T-cell (primary cell): ENCODE measurements at regions not wholly inside any gene's neighbourhood (a gene's known extent, or its start where the extent isn't known, plus 50 kb on each side); places are given as distances from the start of the nearest gene placed in this dataset.
"Not testable (repeated sequence)": the region's sequence is repeated elsewhere in the genome, so short reads cannot be mapped to it uniquely, and the experiment has no call there.

Experiments used
- ATAC-seq, 4 experiments: fragments of 200-7000 bp in 3 of 4; fragments of 150-1000 bp in 1 of 4; cut with Tn5 transposase; replicated peaks in 1 of 4; 1 replicate in 3 of 4; 2 replicates in 1 of 4; pipeline ENCODE4 v1.10.0; 2021; ENCODE audit warnings: moderate library complexity in 3 of 4, mild to moderate bottlenecking in 2 of 4, moderate number of reproducible peaks in 1 of 4
- CTCF ChIA-PET, 2 donors: fragments of 300-600 bp; sonication (Branson Sonifier 250); formaldehyde crosslinking; loops; one replicate each; lab custom pipeline; 2022; ENCODE audit warnings: antibody characterized with exemption in 2 of 2; lab: Charles Lee
- POLR2A ChIA-PET, 2 donors: fragments of 300-600 bp; sonication (Branson Sonifier 250); formaldehyde crosslinking; loops; one replicate each; lab custom pipeline; 2022; ENCODE audit warnings: antibody characterized with exemption in 2 of 2; lab: Charles Lee
- DNase-seq, 35 experiments: peaks; one replicate each; pipeline versions ENCODE4 v3.0.0 to v3.0.0-alpha.2; 2013 to 2023
- H3K27ac ChIP-seq: one replicate; pipeline ENCODE4 v1.5.1; 2013; ENCODE audit warnings: low read length
- H3K27me3 ChIP-seq, 2 experiments: replicated peaks in 1 of 2; 1 replicate in 1 of 2; 2 replicates in 1 of 2; pipeline versions ENCODE4 v1.6.1 to v1.7.0; 2013; ENCODE audit warnings: low read length in 1 of 2, mixed read lengths in 1 of 2; ENCODE audit not compliant: control insufficient read depth in 2 of 2, insufficient read depth in 2 of 2; ENCODE audit errors: extremely low read depth in 1 of 2
- H3K36me3 ChIP-seq, 2 donors: 1 replicate in 1 of 2; 2 replicates in 1 of 2; pipeline versions ENCODE4 v1.6.1 to v1.7.0; 2013; ENCODE audit warnings: low read length in 1 of 2; ENCODE audit not compliant: control insufficient read depth in 2 of 2, insufficient read depth in 1 of 2; ENCODE audit errors: extremely low read depth in 1 of 2
- H3K4me1 ChIP-seq, 2 experiments: 1 replicate in 1 of 2; 2 replicates in 1 of 2; pipeline versions ENCODE4 v1.6.1 to v1.7.0; 2013; ENCODE audit warnings: low read length in 2 of 2, mixed read lengths in 1 of 2; ENCODE audit not compliant: insufficient read depth in 2 of 2, control insufficient read depth in 1 of 2; ENCODE audit errors: extremely low read depth in 1 of 2
- H3K4me3 ChIP-seq, 2 donors: 1 replicate in 1 of 2; 2 replicates in 1 of 2; pipeline versions ENCODE4 v1.5.1 to v1.7.0; 2013; ENCODE audit warnings: mild to moderate bottlenecking in 2 of 2, low read length in 1 of 2, moderate library complexity in 1 of 2; ENCODE audit not compliant: control insufficient read depth in 1 of 2; ENCODE audit errors: extremely low read depth in 1 of 2
- H3K9me3 ChIP-seq: 2 replicates; pipeline ENCODE4 v1.7.0; 2013
- H3K27ac Mint-ChIP-seq, 2 donors: one replicate each; pipeline ENCODE4 v1.8.0; 2020 to 2021; ENCODE audit warnings: mild to moderate bottlenecking in 2 of 2, mixed read lengths in 2 of 2
- H3K27me3 Mint-ChIP-seq, 2 donors: one replicate each; pipeline ENCODE4 v1.8.0; 2021 to 2022; ENCODE audit warnings: mixed read lengths in 2 of 2
- H3K36me3 Mint-ChIP-seq: one replicate; pipeline ENCODE4 v1.8.0; 2021; ENCODE audit warnings: mixed read lengths
- H3K4me1 Mint-ChIP-seq, 3 donors: one replicate each; pipeline ENCODE4 v1.8.0; 2020 to 2022; ENCODE audit warnings: mixed read lengths in 3 of 3, mild to moderate bottlenecking in 1 of 3
- H3K4me3 Mint-ChIP-seq, 3 donors: one replicate each; pipeline ENCODE4 v1.8.0; 2020 to 2022; ENCODE audit warnings: mild to moderate bottlenecking in 3 of 3, mixed read lengths in 3 of 3, moderate library complexity in 3 of 3
- H3K9me3 Mint-ChIP-seq, 3 donors: one replicate each; pipeline ENCODE4 v1.8.0; 2020 to 2022; ENCODE audit warnings: mixed read lengths in 3 of 3
- WGBS: methylation state at CpG from one replicate; pipeline ENCODE4 v1.1.5; 2013; ENCODE audit warnings: missing lambda C conversion rate; ENCODE audit not compliant: insufficient coverage; 5-methylcytosine and 5-hydroxymethylcytosine counted together

DNA sequence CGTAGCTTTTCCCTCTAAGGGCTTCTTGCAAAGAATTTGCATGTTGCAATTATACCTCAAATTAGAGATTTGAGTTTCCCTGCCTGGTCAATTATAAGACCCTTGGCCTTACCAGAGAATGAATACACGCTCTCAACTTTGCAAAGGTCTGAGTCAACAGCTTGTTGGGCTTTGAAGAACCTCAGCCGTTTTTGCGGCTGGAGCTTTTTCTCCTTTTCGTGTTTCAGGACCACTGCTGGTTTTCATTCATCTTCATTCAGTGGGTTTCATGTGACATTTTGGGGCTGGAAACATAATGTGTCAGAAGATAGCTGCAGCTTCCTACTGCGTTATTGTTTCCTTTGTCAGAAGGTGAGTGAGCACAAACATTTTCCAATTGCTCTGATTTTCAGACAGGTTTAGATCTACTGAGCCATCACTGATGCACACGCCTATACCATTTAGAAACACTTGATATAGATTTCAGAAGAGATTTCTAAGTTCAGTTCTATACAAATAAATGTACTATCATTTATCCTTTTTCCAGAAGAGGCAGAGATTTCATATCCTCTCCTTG, 152.3 kb downstream of the SPDYE17 start:
- POLR2A ChIA-PET, result not testable (repeated sequence)

DNA sequence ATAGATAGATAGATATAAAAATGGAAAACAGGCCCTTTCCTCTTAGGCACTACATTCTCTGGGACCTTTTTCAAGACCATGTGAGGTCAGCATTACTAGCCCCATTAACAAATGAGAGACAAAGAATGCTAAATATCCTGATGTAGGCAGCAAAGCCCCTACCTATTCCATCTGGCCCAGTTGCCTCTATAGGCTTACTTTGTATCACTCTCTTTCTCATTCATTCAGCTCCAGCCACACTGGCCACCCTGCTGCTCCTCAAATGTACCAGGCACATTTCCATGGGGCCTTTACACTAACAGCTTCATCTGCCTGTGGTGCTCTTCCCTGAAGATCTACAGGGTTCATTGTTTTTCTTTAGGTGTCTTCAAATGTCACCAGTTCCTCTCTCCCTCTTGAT, 156.4 kb downstream of the SPDYE17 start:
- H3K36me3 Mint-ChIP-seq, CTCF ChIA-PET, H3K27ac Mint-ChIP-seq: not testable (repeated sequence)

More for the DNA sequence above, 152.3 kb downstream of the SPDYE17 start:
- H3K27me3 ChIP-seq, H3K4me3 ChIP-seq, ATAC-seq, H3K36me3 ChIP-seq, H3K9me3 ChIP-seq, H3K36me3 Mint-ChIP-seq, DNase-seq, H3K4me3 Mint-ChIP-seq, H3K4me1 ChIP-seq, H3K4me1 Mint-ChIP-seq, CTCF ChIA-PET, H3K27ac ChIP-seq, H3K9me3 Mint-ChIP-seq, H3K27ac Mint-ChIP-seq: not testable (repeated sequence)
- peaks cover 7 to 14% of the 10 kb centered on the region in 2 donors for H3K27me3 Mint-ChIP-seq
- WGBS, result no CpG with 5 or more reads among the region's 7 CpGs

GRCh38 chr7:76870504-76870808, 161.7 kb downstream of the SPDYE17 start:
- ATAC-seq, H3K36me3 Mint-ChIP-seq: not testable (repeated sequence)
- WGBS, result no CpG with 5 or more reads among the region's 1 CpG

More for the DNA sequence above, 156.4 kb downstream of the SPDYE17 start:
- POLR2A ChIA-PET, H3K27me3 Mint-ChIP-seq, H3K36me3 ChIP-seq, H3K4me1 ChIP-seq, H3K4me3 ChIP-seq, H3K27ac ChIP-seq, H3K27me3 ChIP-seq, H3K9me3 ChIP-seq, H3K4me1 Mint-ChIP-seq, H3K4me3 Mint-ChIP-seq, H3K9me3 Mint-ChIP-seq, DNase-seq, ATAC-seq: not testable (repeated sequence)

GRCh38 chr7:76867364-76867889, 164.7 kb downstream of the SPDYE17 start:
- H3K4me1 ChIP-seq, H3K27ac Mint-ChIP-seq, H3K27ac ChIP-seq, H3K36me3 ChIP-seq, H3K36me3 Mint-ChIP-seq, H3K4me1 Mint-ChIP-seq, CTCF ChIA-PET, H3K9me3 Mint-ChIP-seq, ATAC-seq, DNase-seq, H3K9me3 ChIP-seq, H3K4me3 ChIP-seq, POLR2A ChIA-PET, H3K27me3 Mint-ChIP-seq, H3K4me3 Mint-ChIP-seq, H3K27me3 ChIP-seq: not testable (repeated sequence)
- WGBS, result no CpG with 5 or more reads among the region's 4 CpGs

More at GRCh38 chr7:76870504-76870808, 161.7 kb downstream of the SPDYE17 start:
- POLR2A ChIA-PET, H3K9me3 Mint-ChIP-seq, H3K4me3 Mint-ChIP-seq, H3K4me1 Mint-ChIP-seq, H3K27me3 ChIP-seq, H3K27ac Mint-ChIP-seq, H3K4me3 ChIP-seq, H3K27me3 Mint-ChIP-seq, DNase-seq, H3K27ac ChIP-seq, CTCF ChIA-PET, H3K9me3 ChIP-seq, H3K4me1 ChIP-seq, H3K36me3 ChIP-seq: not testable (repeated sequence)

DNA sequence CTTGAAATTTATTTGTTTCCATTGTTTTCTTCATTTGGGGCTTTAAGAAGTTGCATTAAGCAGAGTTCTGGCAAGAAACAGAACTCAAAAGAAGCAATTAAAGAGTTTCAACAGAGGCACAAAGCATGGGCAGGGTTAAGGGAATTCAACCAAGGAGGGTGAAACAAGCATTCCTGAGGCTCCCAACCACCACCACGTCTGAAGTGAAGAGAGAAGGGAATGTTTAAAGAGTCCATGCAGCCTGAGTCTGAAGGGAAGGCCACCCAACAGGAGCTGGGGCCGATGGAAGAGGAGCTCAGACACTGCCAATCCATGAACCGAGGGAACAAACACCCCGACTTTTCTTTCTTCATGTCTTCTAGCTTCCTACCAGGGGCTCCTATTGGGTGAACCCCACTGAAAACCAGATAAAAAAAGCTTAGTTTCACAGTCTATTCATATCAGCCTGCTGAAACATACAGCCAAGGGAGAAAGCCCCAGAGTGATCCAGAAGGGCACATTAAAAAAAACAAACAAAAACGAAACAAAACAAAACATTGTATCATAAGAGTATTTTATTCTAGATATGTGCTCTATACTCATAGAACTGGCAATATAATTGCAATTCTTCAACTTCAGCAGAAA, 168.9 kb downstream of the SPDYE17 start:
- H3K27me3 ChIP-seq, H3K4me3 Mint-ChIP-seq, ATAC-seq, DNase-seq, H3K27ac Mint-ChIP-seq, H3K36me3 ChIP-seq, H3K9me3 ChIP-seq, H3K27ac ChIP-seq, POLR2A ChIA-PET, H3K4me1 Mint-ChIP-seq, H3K4me3 ChIP-seq, H3K9me3 Mint-ChIP-seq, H3K36me3 Mint-ChIP-seq, H3K27me3 Mint-ChIP-seq, CTCF ChIA-PET, H3K4me1 ChIP-seq: not testable (repeated sequence)
- no CpG with 5 or more reads among the region's 5 CpGs for WGBS

DNA sequence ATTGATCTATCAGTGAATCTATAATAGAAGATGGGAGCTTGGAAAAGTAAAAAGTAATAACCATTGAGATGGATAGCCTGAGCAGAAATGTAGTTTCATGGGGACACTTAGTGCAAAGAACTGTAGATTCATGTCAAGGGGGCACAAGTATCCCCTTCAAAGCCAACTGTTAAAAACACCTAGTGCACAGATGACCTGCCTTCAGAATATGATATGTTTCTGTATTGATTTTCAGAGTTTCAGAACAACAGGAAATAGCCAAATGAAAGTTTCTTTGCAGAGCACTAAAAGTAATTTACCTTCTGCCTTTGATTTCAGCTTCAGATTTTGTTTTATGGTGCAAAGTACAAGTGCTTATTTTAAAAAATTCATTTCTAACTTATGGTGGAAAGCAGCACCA, 169.9 kb downstream of the SPDYE17 start:
- H3K27me3 Mint-ChIP-seq, H3K27ac Mint-ChIP-seq, H3K4me3 ChIP-seq, ATAC-seq, H3K4me1 ChIP-seq, DNase-seq, H3K9me3 Mint-ChIP-seq, CTCF ChIA-PET, H3K4me1 Mint-ChIP-seq, H3K36me3 ChIP-seq, H3K4me3 Mint-ChIP-seq, H3K27me3 ChIP-seq, H3K9me3 ChIP-seq, POLR2A ChIA-PET, H3K27ac ChIP-seq, H3K36me3 Mint-ChIP-seq: not testable (repeated sequence)

DNA sequence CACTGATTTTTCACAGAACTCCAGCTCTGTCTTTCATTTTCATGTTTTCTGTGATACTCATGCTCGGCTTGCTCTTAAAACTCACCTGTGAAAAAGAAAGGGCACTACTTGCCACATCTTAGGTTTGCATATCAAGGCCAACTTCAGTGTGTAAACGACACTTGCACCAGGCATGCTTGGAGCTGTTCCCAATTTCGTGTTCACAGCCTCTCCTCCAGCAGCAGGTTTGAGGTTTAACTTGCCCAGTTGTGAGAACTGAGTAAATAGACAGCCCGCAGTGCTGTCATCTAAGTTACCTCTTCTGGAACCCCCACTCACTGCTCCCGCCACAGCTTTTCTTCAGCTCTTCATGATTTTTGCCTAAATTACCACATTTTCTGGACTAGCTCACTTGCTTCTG, 172.2 kb downstream of the SPDYE17 start:
- H3K4me3 ChIP-seq, H3K27me3 ChIP-seq, DNase-seq, H3K27ac ChIP-seq, H3K36me3 ChIP-seq, H3K9me3 Mint-ChIP-seq, H3K36me3 Mint-ChIP-seq, H3K4me1 Mint-ChIP-seq, H3K9me3 ChIP-seq, ATAC-seq, POLR2A ChIA-PET, H3K4me1 ChIP-seq, H3K27ac Mint-ChIP-seq, H3K27me3 Mint-ChIP-seq, CTCF ChIA-PET, H3K4me3 Mint-ChIP-seq: not testable (repeated sequence)
- WGBS, result no CpG with 5 or more reads among the region's 5 CpGs
